Neural progenitor cell (in vitro differentiated cells): ENCODE measurements at regions not wholly inside any gene's neighbourhood (a gene's known extent, or its start where the extent isn't known, plus 50 kb on each side); places are given as distances from the start of the nearest gene placed in this dataset.

Experiments used
- DNase-seq: peaks from one replicate; pipeline ENCODE4 v3.0.0-alpha.2; 2016; ENCODE audit warnings: low spot score
- H2AFZ ChIP-seq: fragments of 200-600 bp; sonication (generic); replicated peaks from 2 replicates; pipeline ENCODE4 v1.6.1; 2016; ENCODE audit warnings: antibody characterized with exemption
- H3F3A ChIP-seq: fragments of 200-600 bp; sonication (generic); 2 replicates; pipeline ENCODE4 v1.6.1; 2016; ENCODE audit warnings: antibody characterized with exemption, low read depth
- H3K27ac ChIP-seq: fragments of 200-600 bp; sonication (generic); 2 replicates; pipeline ENCODE4 v1.5.1; 2016; ENCODE audit warnings: mild to moderate bottlenecking
- H3K27me3 ChIP-seq: fragments of 200-600 bp; sonication (generic); 2 replicates; pipeline ENCODE4 v1.6.1; 2016; ENCODE audit warnings: mild to moderate bottlenecking, moderate library complexity
- H3K36me3 ChIP-seq: fragments of 200-600 bp; sonication (generic); 2 replicates; pipeline ENCODE4 v1.5.1; 2016
- H3K4me1 ChIP-seq: fragments of 200-600 bp; sonication (generic); 2 replicates; pipeline ENCODE4 v1.6.1; 2016; ENCODE audit warnings: mixed run types
- H3K4me2 ChIP-seq: fragments of 200-600 bp; sonication (generic); 2 replicates; pipeline ENCODE4 v1.6.1; 2016
- H3K4me3 ChIP-seq: fragments of 200-600 bp; sonication (generic); 2 replicates; pipeline ENCODE4 v1.5.1; 2016
- H3K79me2 ChIP-seq: fragments of 200-600 bp; sonication (generic); 2 replicates; pipeline ENCODE4 v1.6.1; 2016; ENCODE audit warnings: low read depth
- H3K9ac ChIP-seq: fragments of 200-600 bp; sonication (generic); 2 replicates; pipeline ENCODE4 v1.6.1; 2016
- H3K9me3 ChIP-seq: fragments of 200-600 bp; sonication (generic); 2 replicates; pipeline ENCODE4 v1.5.1; 2016; ENCODE audit warnings: low read depth
- H4K20me1 ChIP-seq: fragments of 200-600 bp; sonication (generic); 2 replicates; pipeline ENCODE4 v1.6.1; 2016; ENCODE audit warnings: low read depth
- H3K27ac Mint-ChIP-seq: 3 replicates; pipeline ENCODE4 v1.8.0; 2021; ENCODE audit warnings: mixed read lengths
- H3K27me3 Mint-ChIP-seq: 2 replicates; pipeline ENCODE4 v1.8.0; 2022; ENCODE audit warnings: low read depth, mild to moderate bottlenecking, inconsistent platforms, moderate library complexity, mixed read lengths; ENCODE audit not compliant: insufficient read depth
- H3K36me3 Mint-ChIP-seq: 3 replicates; pipeline ENCODE4 v1.8.0; 2021; ENCODE audit warnings: mixed read lengths
- H3K4me1 Mint-ChIP-seq: 3 replicates; pipeline ENCODE4 v1.8.0; 2021; ENCODE audit warnings: mixed read lengths
- H3K4me3 Mint-ChIP-seq: 3 replicates; pipeline ENCODE4 v1.8.0; 2021; ENCODE audit warnings: mild to moderate bottlenecking, moderate library complexity, mixed read lengths
- H3K9me3 Mint-ChIP-seq: 3 replicates; pipeline ENCODE4 v1.8.0; 2020; ENCODE audit warnings: mixed read lengths
- EZH2 ChIP-seq: fragments of 200-600 bp; sonication (generic); IDR thresholded peaks from 2 replicates; pipeline ENCODE4 v1.6.1; 2017; ENCODE audit warnings: antibody characterized with exemption, mild to moderate bottlenecking, moderate library complexity
- EZH2phosphoT487 ChIP-seq: fragments of 200-600 bp; sonication (generic); IDR thresholded peaks from 2 replicates; pipeline ENCODE4 v1.6.1; 2017; ENCODE audit warnings: antibody characterized with exemption
- TF ChIP-seq, protein P1 (sequence below): fragments of 200-600 bp; sonication (generic); IDR thresholded peaks from 2 replicates; pipeline ENCODE4 v1.5.1; 2017; ENCODE audit warnings: antibody characterized with exemption, mild to moderate bottlenecking

DNA sequence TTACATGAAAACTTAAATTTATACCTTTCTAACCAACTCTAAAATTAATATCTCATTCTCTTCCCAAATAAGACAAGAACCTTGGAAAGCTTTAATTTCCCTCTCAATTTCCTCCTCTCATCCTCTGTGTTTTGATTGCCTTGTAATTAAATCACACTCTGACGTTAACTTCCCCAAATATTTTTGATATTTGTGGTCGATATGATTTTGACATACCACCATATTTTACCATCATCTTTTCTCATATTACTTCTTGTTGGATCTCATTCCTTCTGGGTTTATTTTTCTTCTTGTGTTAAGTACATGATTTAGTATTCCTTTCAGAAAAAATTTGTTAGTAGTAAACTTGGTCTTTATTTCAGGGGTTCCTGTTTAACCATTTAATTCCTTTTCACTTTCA is 69.6 kb downstream of the RDH14 start:
- DNase-seq, result no peak
- Mint-ChIP-seq H3K4me1 (no peaks in the 10 kb centered on the region), H3K36me3 (no peaks in the 10 kb centered on the region), H3K4me3 (no peak overlapping the region), H3K27ac (no peak overlapping the region), H3K9me3 (no peaks in the 10 kb centered on the region), H3K27me3 (peaks cover 3% of the 10 kb centered on the region)
- Histone ChIP-seq H3K9ac (no peak overlapping the region), H3F3A (no peaks in the 10 kb centered on the region), H3K4me3 (no peak overlapping the region), H3K27me3 (no peaks in the 10 kb centered on the region), H2AFZ (no peak overlapping the region), H3K79me2 (no peaks in the 10 kb centered on the region), H3K36me3 (no peaks in the 10 kb centered on the region), H3K4me2 (no peak overlapping the region), H3K27ac (no peak overlapping the region), H3K4me1 (no peaks in the 10 kb centered on the region), H4K20me1 (no peaks in the 10 kb centered on the region), H3K9me3 (no peaks in the 10 kb centered on the region)
- TF ChIP-seq EZH2phosphoT487, result no peak
- TF ChIP-seq, protein P1, sequence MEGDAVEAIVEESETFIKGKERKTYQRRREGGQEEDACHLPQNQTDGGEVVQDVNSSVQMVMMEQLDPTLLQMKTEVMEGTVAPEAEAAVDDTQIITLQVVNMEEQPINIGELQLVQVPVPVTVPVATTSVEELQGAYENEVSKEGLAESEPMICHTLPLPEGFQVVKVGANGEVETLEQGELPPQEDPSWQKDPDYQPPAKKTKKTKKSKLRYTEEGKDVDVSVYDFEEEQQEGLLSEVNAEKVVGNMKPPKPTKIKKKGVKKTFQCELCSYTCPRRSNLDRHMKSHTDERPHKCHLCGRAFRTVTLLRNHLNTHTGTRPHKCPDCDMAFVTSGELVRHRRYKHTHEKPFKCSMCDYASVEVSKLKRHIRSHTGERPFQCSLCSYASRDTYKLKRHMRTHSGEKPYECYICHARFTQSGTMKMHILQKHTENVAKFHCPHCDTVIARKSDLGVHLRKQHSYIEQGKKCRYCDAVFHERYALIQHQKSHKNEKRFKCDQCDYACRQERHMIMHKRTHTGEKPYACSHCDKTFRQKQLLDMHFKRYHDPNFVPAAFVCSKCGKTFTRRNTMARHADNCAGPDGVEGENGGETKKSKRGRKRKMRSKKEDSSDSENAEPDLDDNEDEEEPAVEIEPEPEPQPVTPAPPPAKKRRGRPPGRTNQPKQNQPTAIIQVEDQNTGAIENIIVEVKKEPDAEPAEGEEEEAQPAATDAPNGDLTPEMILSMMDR, result no peak
- TF ChIP-seq EZH2, result no peak

DNA sequence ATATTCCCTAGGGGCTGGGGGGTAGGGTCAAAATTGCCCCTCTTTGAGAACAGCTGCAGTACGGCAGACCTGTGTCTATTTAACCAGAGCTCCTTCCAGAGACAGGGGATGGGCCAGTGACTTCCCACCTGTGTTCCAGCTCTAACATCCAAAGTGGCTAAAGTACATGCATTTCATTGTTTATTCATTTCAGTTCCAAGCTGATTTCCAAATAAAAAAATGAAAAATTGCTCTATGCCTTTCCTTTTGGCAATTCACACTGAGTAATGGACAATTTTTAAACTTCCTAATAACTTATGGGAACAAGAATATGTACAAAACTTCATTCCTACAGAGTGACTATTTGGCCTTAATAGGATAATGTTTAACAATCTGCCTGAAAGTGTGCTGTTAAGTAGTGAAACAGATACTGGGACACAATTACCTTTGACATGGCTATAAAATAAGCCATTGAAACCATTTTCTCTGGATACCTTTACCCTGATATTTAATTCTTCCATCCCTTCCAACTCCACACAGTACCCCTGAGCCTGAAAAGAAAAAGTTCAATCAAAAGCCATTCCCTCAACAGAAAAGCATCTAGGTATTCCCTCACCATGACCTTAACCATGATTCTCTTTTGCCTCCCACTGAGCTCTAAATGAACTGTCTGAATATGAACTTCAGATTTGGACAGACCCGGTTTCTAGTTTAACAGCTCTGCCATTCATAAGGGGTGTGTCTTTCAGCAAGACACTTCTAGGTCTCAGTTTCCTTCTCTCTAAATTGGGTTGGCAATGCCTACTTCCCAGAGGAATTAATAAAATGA is 73.1 kb downstream of the RDH14 start:
- Histone ChIP-seq H4K20me1 (no peaks in the 10 kb centered on the region), H3K36me3 (no peaks in the 10 kb centered on the region), H3K79me2 (no peaks in the 10 kb centered on the region), H3K9ac (no peak overlapping the region), H3F3A (no peaks in the 10 kb centered on the region), H3K4me3 (no peak overlapping the region), H3K27ac (no peak overlapping the region), H3K4me1 (no peaks in the 10 kb centered on the region), H3K9me3 (no peaks in the 10 kb centered on the region), H3K4me2 (no peak overlapping the region), H3K27me3 (no peaks in the 10 kb centered on the region), H2AFZ (no peak overlapping the region)
- TF ChIP-seq EZH2phosphoT487 (no peak), EZH2 (no peak)
- TF ChIP-seq, protein P1, result no peak
- Mint-ChIP-seq H3K27me3 (peaks cover 2% of the 10 kb centered on the region), H3K4me1 (no peaks in the 10 kb centered on the region), H3K36me3 (no peaks in the 10 kb centered on the region), H3K4me3 (no peak overlapping the region), H3K27ac (no peak overlapping the region), H3K9me3 (no peaks in the 10 kb centered on the region)
- DNase-seq, result no peak

DNA sequence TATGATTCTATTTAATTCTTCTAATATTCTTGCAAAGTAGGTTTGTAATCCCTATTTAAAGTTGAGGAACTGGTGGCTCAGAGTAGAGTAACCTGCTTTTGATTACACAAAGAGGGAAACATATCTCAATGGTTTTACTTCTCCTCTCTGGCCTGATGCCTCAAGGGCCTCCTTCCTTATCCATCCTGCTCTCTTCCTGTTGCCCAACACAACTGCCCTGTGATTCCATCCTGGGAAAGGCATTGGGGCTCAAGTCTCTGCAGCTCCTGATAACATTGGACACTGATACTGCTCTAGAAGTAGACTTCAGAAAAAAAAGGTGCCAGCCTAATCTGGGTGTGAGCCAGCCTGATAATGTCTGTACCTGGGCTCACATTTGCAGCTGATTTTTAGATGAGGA is 75.8 kb downstream of the RDH14 start:
- Histone ChIP-seq H3K9me3 (no peaks in the 10 kb centered on the region), H3K4me2 (no peak overlapping the region), H3K79me2 (no peaks in the 10 kb centered on the region), H3K36me3 (no peaks in the 10 kb centered on the region), H4K20me1 (no peaks in the 10 kb centered on the region), H2AFZ (no peak overlapping the region), H3K9ac (no peak overlapping the region), H3K27ac (no peak overlapping the region), H3K27me3 (no peaks in the 10 kb centered on the region), H3K4me3 (no peak overlapping the region), H3F3A (no peaks in the 10 kb centered on the region), H3K4me1 (no peaks in the 10 kb centered on the region)
- DNase-seq, result no peak
- Mint-ChIP-seq H3K36me3 (no peaks in the 10 kb centered on the region), H3K9me3 (no peaks in the 10 kb centered on the region), H3K27me3 (peaks cover 4% of the 10 kb centered on the region), H3K4me3 (no peak overlapping the region), H3K4me1 (no peaks in the 10 kb centered on the region), H3K27ac (no peak overlapping the region)
- TF ChIP-seq, protein P1, result no peak
- TF ChIP-seq EZH2 (no peak), EZH2phosphoT487 (no peak)
